22Rv1 (cell line): ENCODE measurements at regions not wholly inside any gene's neighbourhood (a gene's known extent, or its start where the extent isn't known, plus 50 kb on each side); places are given as distances from the start of the nearest gene placed in this dataset.

Experiments used
- H3K27ac ChIP-seq: fragments of 450-650 bp; 2 replicates; pipeline ENCODE4 v1.5.1; 2017
- CTCF ChIP-seq: fragments of 450-650 bp; IDR thresholded peaks from 2 replicates; pipeline ENCODE4 v1.5.1; 2017; ENCODE audit warnings: mild to moderate bottlenecking
- ZFX ChIP-seq: fragments of 450-650 bp; IDR thresholded peaks from 2 replicates; pipeline ENCODE4 v1.6.1; 2017; ENCODE audit warnings: antibody characterized with exemption, borderline replicate concordance

GRCh38 chr6:112773187-112773586, 426.1 kb downstream of the RFPL4B start:
- no peak for TF ChIP-seq CTCF
- H3K27ac ChIP-seq = no peak overlapping the region

GRCh38 chr6:112774319-112774718, 427.2 kb downstream of the RFPL4B start:
- H3K27ac ChIP-seq = no peak overlapping the region
- TF ChIP-seq ZFX (no peak), CTCF (no peak)

- peak; percentile 87 for TF ChIP-seq CTCF
- no peak for TF ChIP-seq ZFX
- H3K27ac ChIP-seq = no peak overlapping the region
These were observed 433.5 kb downstream of the RFPL4B start for GRCh38 chr6:112780498-112781096.

GRCh38 chr6:112781241-112781640, 434.1 kb downstream of the RFPL4B start:
- H3K27ac ChIP-seq = no peak overlapping the region
- TF ChIP-seq CTCF (no peak), ZFX (no peak)

GRCh38 chr6:112785408-112785807, 438.3 kb downstream of the RFPL4B start:
- no peak for TF ChIP-seq CTCF
- no peak for TF ChIP-seq ZFX
- H3K27ac ChIP-seq = no peak overlapping the region

GRCh38 chr6:112786801-112787200, 439.7 kb downstream of the RFPL4B start:
- no peak for TF ChIP-seq CTCF
- no peak for TF ChIP-seq ZFX
- no peak overlapping the region for H3K27ac ChIP-seq

GRCh38 chr6:112787371-112787770, 440.2 kb downstream of the RFPL4B start:
- TF ChIP-seq ZFX (no peak), CTCF (no peak)
- no peak overlapping the region for H3K27ac ChIP-seq
